Right lobe of liver (tissue), 6 donors: ENCODE measurements at regions not wholly inside any gene's neighbourhood (a gene's known extent, or its start where the extent isn't known, plus 50 kb on each side); places are given as distances from the start of the nearest gene placed in this dataset.

Experiments
- ATAC-seq, 4 donors: fragments of 200-7000 bp; cut with Tn5 transposase; one replicate each; pipeline ENCODE4 v1.9.1; 2020; ENCODE audit warnings: mild to moderate bottlenecking in 4 of 4, moderate library complexity in 4 of 4
- DNase-seq, 3 donors: peaks; one replicate each; pipeline ENCODE4 v3.0.0-alpha.2; 2020
- H3K27ac ChIP-seq, 3 donors: fragments of 200-600 bp; one replicate each; pipeline ENCODE4 v1.8.0; 2022
- H3K27me3 ChIP-seq, 2 donors: fragments of 200-600 bp; one replicate each; pipeline ENCODE4 v1.8.0; 2022
- H3K36me3 ChIP-seq, 4 donors: fragments of 200-600 bp; sonication (generic) in 1 of 4; one replicate each; pipeline versions ENCODE4 v1.5.1 to v1.8.0; 2017 to 2022; ENCODE audit warnings: control low read depth in 1 of 4
- H3K4me1 ChIP-seq, 4 donors: fragments of 200-600 bp; sonication (generic) in 1 of 4; one replicate each; pipeline versions ENCODE4 v1.5.1 to v1.8.0; 2017 to 2022; ENCODE audit warnings: control low read depth in 1 of 4
- H3K4me3 ChIP-seq, 3 donors: fragments of 200-600 bp; one replicate each; pipeline ENCODE4 v1.8.0; 2022
- H3K9me3 ChIP-seq, 4 donors: fragments of 200-600 bp; sonication (generic) in 1 of 4; one replicate each; pipeline versions ENCODE4 v1.5.1 to v1.8.0; 2017 to 2022; ENCODE audit warnings: control low read depth in 1 of 4
- POLR2A ChIP-seq: fragments of 450-650 bp; IDR thresholded peaks from one replicate; pipeline ENCODE4 v1.6.1; 2017; ENCODE audit warnings: antibody characterized with exemption, mild to moderate bottlenecking
- WGBS: methylation state at CpG from one replicate; pipeline ENCODE4 v1.1.6; 2018; ENCODE audit warnings: low coverage, low lambda C conversion rate; ENCODE audit not compliant: insufficient coverage; ENCODE audit errors: missing lambda C conversion rate; 5-methylcytosine and 5-hydroxymethylcytosine counted together
- intact Hi-C, 2 donors: fragments of 100-400 bp; cut with DNase I; formaldehyde crosslinking; loops; one replicate each; pipeline versions ENCODE4 v1.11.2 to v1.14.1; 2022
- TF ChIP-seq, protein P1 (sequence below), 4 donors: fragments of 200-600 bp in 3 of 4; fragments of 450-650 bp in 1 of 4; IDR thresholded peaks; one replicate each; pipeline versions ENCODE4 v1.5.1 to v1.8.0; 2016 to 2022; ENCODE audit warnings: antibody characterized with exemption in 4 of 4, mild to moderate bottlenecking in 2 of 4
- donor health status: DM: no; HTN: yes; CAD: no.
- donor health status: DM: no; HTN: no; CAD: no.
- donor health status: DM: no; HTN: no; CAD: no.
- donor health status: DM: no; HTN: yes; CAD: no.
- donor health status: DM: no; HTN: yes; CAD: no.

DNA sequence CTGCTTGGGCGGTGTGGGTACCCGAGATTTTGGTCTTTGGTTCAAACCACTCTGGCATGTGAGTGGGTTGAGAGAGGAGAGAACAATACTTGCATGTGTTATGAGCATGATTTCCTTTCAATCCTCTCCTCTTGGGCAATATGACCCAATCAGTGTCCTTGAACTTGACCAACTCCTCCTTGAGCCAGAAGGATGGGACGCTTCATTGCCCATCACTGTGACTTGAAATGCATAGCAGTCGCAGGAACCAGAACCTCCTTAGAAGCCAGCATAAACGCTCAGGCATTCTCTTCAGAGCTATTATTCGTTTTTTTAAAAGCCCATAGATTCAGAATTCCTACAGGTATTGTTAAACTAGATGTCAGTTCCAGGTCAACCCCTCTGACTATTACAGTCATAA is 367.4 kb downstream of the HAPSTR1 start:
- no peak overlapping the region for H3K27ac ChIP-seq
- no peak for DNase-seq
- no peaks in the 10 kb centered on the region for H3K27me3 ChIP-seq
- 65% methylated on average over 6 of the region's 6 CpGs for WGBS
- no peaks in the 10 kb centered on the region for H3K9me3 ChIP-seq
- H3K4me1 ChIP-seq = no peaks in the 10 kb centered on the region
- intact Hi-C loops = no loop called here
- ATAC-seq = no peak
- H3K36me3 ChIP-seq = no peaks in the 10 kb centered on the region
- H3K4me3 ChIP-seq = no peak overlapping the region
- TF ChIP-seq, protein P1, sequence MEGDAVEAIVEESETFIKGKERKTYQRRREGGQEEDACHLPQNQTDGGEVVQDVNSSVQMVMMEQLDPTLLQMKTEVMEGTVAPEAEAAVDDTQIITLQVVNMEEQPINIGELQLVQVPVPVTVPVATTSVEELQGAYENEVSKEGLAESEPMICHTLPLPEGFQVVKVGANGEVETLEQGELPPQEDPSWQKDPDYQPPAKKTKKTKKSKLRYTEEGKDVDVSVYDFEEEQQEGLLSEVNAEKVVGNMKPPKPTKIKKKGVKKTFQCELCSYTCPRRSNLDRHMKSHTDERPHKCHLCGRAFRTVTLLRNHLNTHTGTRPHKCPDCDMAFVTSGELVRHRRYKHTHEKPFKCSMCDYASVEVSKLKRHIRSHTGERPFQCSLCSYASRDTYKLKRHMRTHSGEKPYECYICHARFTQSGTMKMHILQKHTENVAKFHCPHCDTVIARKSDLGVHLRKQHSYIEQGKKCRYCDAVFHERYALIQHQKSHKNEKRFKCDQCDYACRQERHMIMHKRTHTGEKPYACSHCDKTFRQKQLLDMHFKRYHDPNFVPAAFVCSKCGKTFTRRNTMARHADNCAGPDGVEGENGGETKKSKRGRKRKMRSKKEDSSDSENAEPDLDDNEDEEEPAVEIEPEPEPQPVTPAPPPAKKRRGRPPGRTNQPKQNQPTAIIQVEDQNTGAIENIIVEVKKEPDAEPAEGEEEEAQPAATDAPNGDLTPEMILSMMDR (IDR thresholded peaks at IDR 0.05) = no peak
- TF ChIP-seq POLR2A = no peak

GRCh38 chr16:9462984-9463383 is 371.5 kb downstream of the HAPSTR1 start:
- no peak for ATAC-seq
- no peak for DNase-seq
- Histone ChIP-seq H3K4me3 (no peak overlapping the region), H3K27me3 (no peaks in the 10 kb centered on the region), H3K4me1 (no peaks in the 10 kb centered on the region), H3K9me3 (no peaks in the 10 kb centered on the region), H3K27ac (no peak overlapping the region), H3K36me3 (no peaks in the 10 kb centered on the region)
- TF ChIP-seq POLR2A = no peak
- TF ChIP-seq, protein P1 (IDR thresholded peaks at IDR 0.05) = no peak
- intact Hi-C loops = no loop called here
- 73% methylated on average over 7 of the region's 7 CpGs for WGBS

DNA sequence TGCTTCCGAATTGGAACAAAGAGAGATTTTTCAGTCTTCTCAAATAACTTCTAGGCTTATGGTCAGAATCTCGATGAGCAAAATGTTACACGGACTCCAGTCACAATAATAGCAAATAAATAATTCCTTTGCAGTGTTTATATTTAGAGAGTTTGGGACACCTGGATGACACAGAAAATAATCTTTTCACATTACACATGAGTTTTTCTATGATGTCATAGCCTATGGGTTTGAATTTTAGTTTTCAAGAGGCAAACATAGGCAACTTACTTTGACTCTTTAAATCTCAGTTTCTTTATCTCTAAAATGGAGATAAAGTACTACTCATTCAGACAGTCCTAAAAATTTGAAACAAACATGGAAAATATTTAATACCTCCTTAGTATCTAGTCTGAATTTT is 372.0 kb downstream of the HAPSTR1 start:
- H3K4me3 ChIP-seq = no peak overlapping the region
- ATAC-seq (no peak), DNase-seq (no peak)
- intact Hi-C loops = no loop called here
- H3K36me3 ChIP-seq = no peaks in the 10 kb centered on the region
- H3K27me3 ChIP-seq = no peaks in the 10 kb centered on the region
- TF ChIP-seq, protein P1 (IDR thresholded peaks at IDR 0.05) = no peak
- no peak for TF ChIP-seq POLR2A
- H3K9me3 ChIP-seq = no peaks in the 10 kb centered on the region
- WGBS = 83% methylated on average over 3 of the region's 3 CpGs
- no peak overlapping the region for H3K27ac ChIP-seq
- H3K4me1 ChIP-seq = no peaks in the 10 kb centered on the region

DNA sequence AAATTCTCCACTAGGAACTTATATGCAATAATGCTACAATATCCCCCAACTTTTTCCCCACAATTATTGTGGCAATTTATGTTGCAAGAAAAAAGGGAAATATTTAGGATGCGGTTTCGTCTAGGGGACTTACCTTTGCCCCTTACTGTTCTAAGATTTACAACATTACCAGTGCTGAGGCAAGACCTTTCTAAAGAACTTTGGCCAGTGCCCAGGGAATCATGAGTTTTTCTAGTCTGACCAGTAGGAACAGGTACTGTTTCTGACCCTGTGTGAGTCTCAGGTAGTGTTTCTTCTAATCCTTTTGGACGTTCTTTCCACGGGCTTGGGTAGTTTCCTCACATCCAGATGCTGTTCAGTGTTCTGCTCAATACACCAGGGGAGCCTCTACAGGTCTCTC is 373.7 kb downstream of the HAPSTR1 start:
- 33% methylated on average over 3 of the region's 4 CpGs for WGBS
- H3K27me3 ChIP-seq = no peaks in the 10 kb centered on the region
- no peak for TF ChIP-seq POLR2A
- TF ChIP-seq, protein P1 (IDR thresholded peaks at IDR 0.05) = no peak
- H3K4me1 ChIP-seq = no peaks in the 10 kb centered on the region
- peak in 3 of 4 donors; percentile 30 to 51 (median 48) for ATAC-seq
- intact Hi-C loops = no loop called here
- no peaks in the 10 kb centered on the region for H3K9me3 ChIP-seq
- H3K4me3 ChIP-seq = no peak overlapping the region
- no peak for DNase-seq
- H3K36me3 ChIP-seq = no peaks in the 10 kb centered on the region
- H3K27ac ChIP-seq = no peak overlapping the region

DNA sequence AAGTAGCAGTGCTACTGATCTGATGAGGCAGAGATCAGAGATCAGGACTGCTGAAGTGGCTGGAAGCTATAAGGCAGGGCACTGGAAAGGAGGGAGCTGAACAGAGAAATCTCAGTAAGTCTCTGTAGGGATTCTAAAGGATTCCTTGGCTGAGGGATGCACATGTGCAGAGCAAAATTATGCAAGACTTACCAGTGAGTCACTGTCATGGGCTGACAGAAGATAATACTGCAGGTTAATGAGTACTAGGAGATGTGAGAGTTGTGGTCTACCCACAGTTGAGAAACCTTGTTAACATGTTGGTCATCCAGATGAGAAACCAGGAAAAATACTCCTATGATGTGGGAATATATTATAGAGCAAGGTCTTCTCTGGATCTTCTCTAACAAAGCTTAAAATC is 378.1 kb downstream of the HAPSTR1 start:
- no peak overlapping the region for H3K27ac ChIP-seq
- no peak for TF ChIP-seq POLR2A
- TF ChIP-seq, protein P1 (IDR thresholded peaks at IDR 0.05) = no peak
- H3K36me3 ChIP-seq = no peaks in the 10 kb centered on the region
- no peak overlapping the region for H3K4me3 ChIP-seq
- no peaks in the 10 kb centered on the region for H3K27me3 ChIP-seq
- H3K4me1 ChIP-seq = no peaks in the 10 kb centered on the region
- intact Hi-C loops = no loop called here
- ATAC-seq = peak; percentile 70 to 97 (median 82)
- no peak for DNase-seq
- H3K9me3 ChIP-seq = no peaks in the 10 kb centered on the region
